Mesendoderm (in vitro differentiated cells): ENCODE measurements at regions not wholly inside any gene's neighbourhood (a gene's known extent, or its start where the extent isn't known, plus 50 kb on each side); places are given as distances from the start of the nearest gene placed in this dataset.

Experiments
- DNase-seq: peaks from one replicate; pipeline ENCODE4 v3.0.0; 2013
- H2AK5ac ChIP-seq: 2 replicates; pipeline ENCODE4 v1.6.1; 2013; ENCODE audit warnings: low read length, inconsistent platforms
- H2BK120ac ChIP-seq: 2 replicates; pipeline ENCODE4 v1.6.1; 2013; ENCODE audit warnings: low read depth, mild to moderate bottlenecking, low read length, moderate library complexity, mixed read lengths
- H2BK15ac ChIP-seq: replicated peaks from 2 replicates; pipeline ENCODE4 v1.6.1; 2013; ENCODE audit warnings: low read depth, mild to moderate bottlenecking, moderate library complexity
- H2BK5ac ChIP-seq: 2 replicates; pipeline ENCODE4 v1.6.1; 2013; ENCODE audit warnings: low read length, inconsistent platforms
- H3K18ac ChIP-seq: 2 replicates; pipeline ENCODE4 v1.6.1; 2013; ENCODE audit warnings: mild to moderate bottlenecking, low read length, mixed read lengths
- H3K23ac ChIP-seq: one replicate; pipeline ENCODE4 v1.6.1; 2013; ENCODE audit warnings: low read length
- H3K27ac ChIP-seq: 2 replicates; pipeline ENCODE4 v1.5.1; 2013; ENCODE audit warnings: low read depth, mild to moderate bottlenecking, inconsistent platforms, low read length, moderate library complexity
- H3K27me3 ChIP-seq: 2 replicates; pipeline ENCODE4 v1.6.1; 2013; ENCODE audit warnings: low read length, control low read depth, mild to moderate bottlenecking, inconsistent platforms; ENCODE audit not compliant: insufficient read depth, poor library complexity
- H3K36me3 ChIP-seq: 2 replicates; pipeline ENCODE4 v1.6.1; 2013; ENCODE audit warnings: low read length, inconsistent platforms; ENCODE audit not compliant: control insufficient read depth, insufficient read depth
- H3K4ac ChIP-seq: one replicate; pipeline ENCODE4 v1.6.1; 2013; ENCODE audit warnings: low read depth, mild to moderate bottlenecking, low read length, moderate library complexity
- H3K4me1 ChIP-seq: 2 replicates; pipeline ENCODE4 v1.6.1; 2013; ENCODE audit warnings: low read depth, low read length, inconsistent platforms; ENCODE audit not compliant: control insufficient read depth
- H3K4me2 ChIP-seq: 2 replicates; pipeline ENCODE4 v1.6.1; 2013; ENCODE audit warnings: low read length
- H3K4me3 ChIP-seq: 2 replicates; pipeline ENCODE4 v1.5.1; 2013; ENCODE audit warnings: mild to moderate bottlenecking, low read length
- H3K56ac ChIP-seq: one replicate; pipeline ENCODE4 v1.6.1; 2013; ENCODE audit warnings: low read length
- H3K79me1 ChIP-seq: 2 replicates; pipeline ENCODE4 v1.6.1; 2013; ENCODE audit warnings: low read length, inconsistent platforms
- H3K79me2 ChIP-seq: 2 replicates; pipeline ENCODE4 v1.6.1; 2013; ENCODE audit warnings: mild to moderate bottlenecking, low read length; ENCODE audit not compliant: control insufficient read depth, insufficient read depth
- H3K9ac ChIP-seq: 2 replicates; pipeline ENCODE4 v1.6.1; 2013; ENCODE audit warnings: low read length, inconsistent platforms
- H4K5ac ChIP-seq: one replicate; pipeline ENCODE4 v1.6.1; 2013; ENCODE audit warnings: low read length
- H4K8ac ChIP-seq: one replicate; pipeline ENCODE4 v1.6.1; 2013; ENCODE audit warnings: low read depth, mild to moderate bottlenecking, control low read depth, low read length, moderate library complexity
- WGBS: extraction: QIAGEN DNeasy Blood & Tissue Kit; methylation state at CpG from one replicate; pipeline ENCODE4 v1.1.7; 2013; ENCODE audit warnings: low lambda C conversion rate, missing lambda C conversion rate; ENCODE audit not compliant: insufficient coverage; ENCODE audit errors: extremely low coverage; 5-methylcytosine and 5-hydroxymethylcytosine counted together

DNA sequence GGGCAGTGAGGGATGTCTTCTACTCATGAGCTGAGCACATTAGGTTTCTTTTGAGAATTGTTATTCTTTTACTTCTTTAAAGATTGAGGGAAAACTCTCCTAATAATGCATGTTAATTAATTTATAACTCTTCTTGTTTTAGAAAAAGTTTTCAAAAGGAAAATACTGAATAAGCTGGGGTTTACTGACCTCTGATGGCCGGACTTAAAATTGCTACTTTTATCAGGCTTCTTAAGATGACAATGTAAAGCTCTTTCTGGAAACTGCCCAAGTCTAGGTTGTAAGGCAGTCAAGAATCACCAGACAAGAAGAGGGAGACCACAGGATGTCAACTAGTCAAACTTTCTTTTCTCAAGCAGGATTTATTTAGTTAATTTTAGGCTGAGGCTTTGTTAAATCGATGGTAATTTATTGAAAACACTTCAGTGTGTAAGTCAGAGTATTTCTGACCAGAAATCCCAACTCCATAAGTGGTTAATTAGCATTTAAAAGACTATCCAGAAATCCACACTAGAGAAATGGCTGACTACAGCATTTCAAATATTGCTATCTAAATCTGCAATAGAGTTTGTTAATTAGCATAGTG, 82.1 kb downstream of the AVPR1A start:
- H4K8ac ChIP-seq: no peak overlapping the region
- H3K4me1 ChIP-seq: no peaks in the 10 kb centered on the region
- peak; percentile 65 for DNase-seq
- no peaks in the 10 kb centered on the region for H3K36me3 ChIP-seq
- no peak overlapping the region for H3K27ac ChIP-seq
- H2BK5ac ChIP-seq: no peak overlapping the region
- no peak overlapping the region for H3K4ac ChIP-seq
- peaks cover 2% of the 10 kb centered on the region for H3K27me3 ChIP-seq
- no peak overlapping the region for H2BK15ac ChIP-seq
- H3K23ac ChIP-seq: no peak overlapping the region
- H3K79me2 ChIP-seq: no peaks in the 10 kb centered on the region
- no CpG with 5 or more reads among the region's 2 CpGs for WGBS
- H3K4me3 ChIP-seq: no peak overlapping the region
- H3K79me1 ChIP-seq: no peaks in the 10 kb centered on the region
- H4K5ac ChIP-seq: no peak overlapping the region
- H3K18ac ChIP-seq: no peak overlapping the region
- no peak overlapping the region for H3K56ac ChIP-seq
- H3K9ac ChIP-seq: no peak overlapping the region
- no peak overlapping the region for H2BK120ac ChIP-seq
- H3K4me2 ChIP-seq: no peak overlapping the region
- no peak overlapping the region for H2AK5ac ChIP-seq

DNA sequence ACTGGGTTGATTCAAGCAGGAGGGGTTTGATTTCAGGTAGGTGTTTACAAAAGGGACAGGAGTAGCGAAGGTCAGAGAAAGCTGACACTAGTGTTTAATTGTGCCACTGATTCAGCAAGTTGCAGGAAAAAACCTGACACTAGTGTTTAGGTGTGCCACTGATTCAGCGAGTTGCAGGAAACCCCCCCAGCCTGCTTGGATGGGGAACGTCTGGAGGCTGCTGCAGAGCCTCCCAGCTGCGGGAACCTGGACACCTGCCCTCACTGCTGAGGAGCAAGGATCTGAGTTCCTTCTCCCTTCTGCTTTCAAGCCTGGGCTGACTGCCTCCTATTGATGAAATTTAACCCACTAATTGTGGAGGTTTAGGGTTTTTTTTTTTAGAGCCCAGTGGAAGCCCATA, 84.2 kb downstream of the AVPR1A start:
- no peak overlapping the region for H3K4me2 ChIP-seq
- peaks cover 2% of the 10 kb centered on the region for H3K27me3 ChIP-seq
- H3K4me3 ChIP-seq: no peak overlapping the region
- no peak overlapping the region for H2BK5ac ChIP-seq
- peak; percentile 29 for DNase-seq
- H3K36me3 ChIP-seq: no peaks in the 10 kb centered on the region
- H4K8ac ChIP-seq: peak overlapping the region; percentile 65
- H4K5ac ChIP-seq: no peak overlapping the region
- no peak overlapping the region for H3K56ac ChIP-seq
- H3K79me2 ChIP-seq: no peaks in the 10 kb centered on the region
- H2AK5ac ChIP-seq: no peak overlapping the region
- H2BK15ac ChIP-seq: no peak overlapping the region
- no peak overlapping the region for H3K4ac ChIP-seq
- no peak overlapping the region for H3K23ac ChIP-seq
- H2BK120ac ChIP-seq: no peak overlapping the region
- WGBS: no CpG with 5 or more reads among the region's 4 CpGs
- no peaks in the 10 kb centered on the region for H3K4me1 ChIP-seq
- no peak overlapping the region for H3K27ac ChIP-seq
- H3K18ac ChIP-seq: no peak overlapping the region
- no peaks in the 10 kb centered on the region for H3K79me1 ChIP-seq
- H3K9ac ChIP-seq: no peak overlapping the region

DNA sequence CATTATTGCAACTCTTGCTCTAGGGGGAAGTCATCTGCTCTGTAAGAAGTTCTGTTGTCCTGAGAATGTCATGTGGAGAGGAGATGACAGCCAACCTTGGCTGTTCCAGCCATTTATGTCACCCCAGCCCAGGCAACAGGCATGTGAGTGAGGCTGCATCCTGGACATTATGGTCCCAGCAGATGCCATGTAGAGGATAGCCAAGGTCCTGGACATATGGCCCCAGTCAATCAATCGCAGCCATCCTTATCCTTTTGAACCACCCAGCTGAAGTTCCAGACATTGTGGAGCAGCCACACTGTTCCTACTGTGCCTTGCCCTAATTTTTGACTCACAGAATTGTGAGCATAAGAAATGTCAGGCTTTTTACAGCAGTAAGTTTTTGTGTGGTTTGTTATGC, 84.9 kb downstream of the AVPR1A start:
- Histone ChIP-seq H3K4me2 (no peak overlapping the region), H4K5ac (no peak overlapping the region), H3K79me2 (no peaks in the 10 kb centered on the region), H3K4ac (no peak overlapping the region), H2AK5ac (no peak overlapping the region), H2BK120ac (no peak overlapping the region), H3K9ac (no peak overlapping the region), H3K79me1 (no peaks in the 10 kb centered on the region), H2BK15ac (no peak overlapping the region), H3K36me3 (no peaks in the 10 kb centered on the region), H3K18ac (no peak overlapping the region), H3K27ac (no peak overlapping the region), H3K4me1 (no peaks in the 10 kb centered on the region), H3K23ac (no peak overlapping the region), H2BK5ac (no peak overlapping the region), H3K56ac (no peak overlapping the region), H4K8ac (no peak overlapping the region), H3K4me3 (no peak overlapping the region), H3K27me3 (no peaks in the 10 kb centered on the region)
- WGBS: no CpG with 5 or more reads among the region's 1 CpG
- no peak for DNase-seq

DNA sequence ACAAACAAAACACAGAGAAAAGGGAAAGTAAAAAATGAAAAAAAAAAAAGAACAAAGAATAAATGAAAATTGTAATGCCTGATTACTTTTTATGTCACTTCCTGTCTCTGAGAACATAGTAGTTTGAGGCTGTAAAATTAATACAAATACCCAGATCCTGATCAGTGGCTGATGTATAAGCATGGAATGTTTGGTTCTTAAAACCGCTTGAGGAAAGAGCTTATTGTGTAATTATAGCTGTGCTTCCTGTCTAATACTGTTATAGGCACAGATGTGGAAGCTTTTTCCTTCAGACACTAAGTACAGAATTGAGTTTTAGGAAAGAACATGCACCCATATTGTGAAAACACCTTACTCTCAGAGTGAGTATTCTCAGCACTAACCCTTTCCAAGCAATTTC, 86.9 kb downstream of the AVPR1A start:
- Histone ChIP-seq H3K36me3 (no peaks in the 10 kb centered on the region), H3K56ac (no peak overlapping the region), H2BK5ac (no peak overlapping the region), H3K79me2 (no peaks in the 10 kb centered on the region), H3K79me1 (no peaks in the 10 kb centered on the region), H4K5ac (no peak overlapping the region), H4K8ac (no peak overlapping the region), H2AK5ac (no peak overlapping the region), H3K4me3 (no peak overlapping the region), H3K27ac (no peak overlapping the region), H2BK120ac (no peak overlapping the region), H3K18ac (no peak overlapping the region), H3K4ac (no peak overlapping the region), H3K27me3 (no peaks in the 10 kb centered on the region), H3K9ac (no peak overlapping the region), H2BK15ac (peak overlapping the region; percentile 36), H3K4me1 (no peaks in the 10 kb centered on the region), H3K23ac (no peak overlapping the region), H3K4me2 (no peak overlapping the region)
- DNase-seq: no peak
- no CpG with 5 or more reads among the region's 1 CpG for WGBS

DNA sequence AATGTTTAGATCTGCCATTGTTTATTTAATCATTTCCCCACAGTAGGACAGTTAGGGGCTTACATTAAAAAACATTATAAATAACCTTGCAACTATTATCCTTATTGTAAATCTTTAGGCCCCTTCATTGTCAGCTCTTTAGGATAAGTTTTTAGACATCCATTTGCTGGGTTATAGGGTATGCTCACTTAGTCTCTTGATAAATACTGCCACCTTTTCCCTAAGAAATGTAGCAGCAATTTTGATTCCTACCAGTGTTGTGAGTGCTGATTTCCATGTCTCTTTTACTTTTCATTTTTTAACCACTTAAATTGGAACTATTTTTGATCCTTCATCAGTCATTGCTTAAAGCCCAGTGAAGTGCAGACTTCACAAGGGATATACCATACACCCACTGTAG, 94.4 kb downstream of the AVPR1A start:
- Histone ChIP-seq H4K5ac (no peak overlapping the region), H3K4me1 (no peaks in the 10 kb centered on the region), H2BK120ac (no peak overlapping the region), H2AK5ac (no peak overlapping the region), H3K79me2 (no peaks in the 10 kb centered on the region), H3K18ac (no peak overlapping the region), H3K4ac (no peak overlapping the region), H2BK5ac (no peak overlapping the region), H3K9ac (no peak overlapping the region), H3K56ac (no peak overlapping the region), H4K8ac (no peak overlapping the region), H3K27me3 (no peaks in the 10 kb centered on the region), H3K36me3 (no peaks in the 10 kb centered on the region), H3K23ac (no peak overlapping the region), H2BK15ac (no peak overlapping the region), H3K27ac (no peak overlapping the region), H3K4me3 (no peak overlapping the region), H3K4me2 (no peak overlapping the region), H3K79me1 (no peaks in the 10 kb centered on the region)
- no peak for DNase-seq

DNA sequence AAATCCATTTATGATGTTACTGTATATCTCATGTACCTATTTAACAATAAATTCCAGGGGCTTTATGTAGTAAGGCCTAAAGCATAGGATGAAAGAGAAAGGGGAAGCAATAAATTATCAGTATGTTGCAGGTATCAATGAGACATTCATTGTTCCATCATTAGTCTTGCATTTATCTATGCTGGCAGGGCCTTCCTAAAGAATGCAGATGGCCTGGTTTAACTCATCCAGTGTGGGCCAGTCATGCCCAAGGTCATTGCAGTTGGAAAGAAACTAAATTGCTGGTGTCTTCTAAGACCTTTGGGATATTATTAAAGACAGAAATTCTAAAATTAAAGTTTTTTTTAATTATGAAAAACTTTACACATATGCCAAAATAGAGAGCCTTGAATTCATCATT, 98.3 kb downstream of the AVPR1A start:
- no peak for DNase-seq
- no peak overlapping the region for H3K4ac ChIP-seq
- H3K4me2 ChIP-seq: no peak overlapping the region
- H3K79me2 ChIP-seq: no peaks in the 10 kb centered on the region
- no peak overlapping the region for H4K5ac ChIP-seq
- H3K79me1 ChIP-seq: no peaks in the 10 kb centered on the region
- H3K4me3 ChIP-seq: no peak overlapping the region
- no peak overlapping the region for H2BK5ac ChIP-seq
- H3K4me1 ChIP-seq: no peaks in the 10 kb centered on the region
- no peak overlapping the region for H3K9ac ChIP-seq
- no peak overlapping the region for H3K18ac ChIP-seq
- no peak overlapping the region for H3K56ac ChIP-seq
- H3K23ac ChIP-seq: no peak overlapping the region
- no peak overlapping the region for H2BK120ac ChIP-seq
- H2BK15ac ChIP-seq: no peak overlapping the region
- H3K27me3 ChIP-seq: no peaks in the 10 kb centered on the region
- no peak overlapping the region for H4K8ac ChIP-seq
- no peak overlapping the region for H3K27ac ChIP-seq
- no peak overlapping the region for H2AK5ac ChIP-seq
- H3K36me3 ChIP-seq: no peaks in the 10 kb centered on the region
